ENCODE measurements at regions not wholly inside any gene's neighbourhood (a gene's known extent, or its start where the extent isn't known, plus 50 kb on each side); places are given as distances from the start of the nearest gene placed in this dataset.

GRCh38 chr20:6416371-6416770, 293.5 kb upstream of the FERMT1 start:
- no peak for FAIRE-seq
- H3K4me2 ChIP-seq: no peak overlapping the region
- no peak for DNase-seq (ENCODE audit: low read depth in 1 of 2, low spot score in 1 of 2)
- ChIA-PET CTCF (interaction anchor here (0.8 kb wide), 1 partner anchor 12 kb away, joined by 3 read pairs; no protein-coding TSS in a partner anchor), POLR2A (no interaction called here)
- TF ChIP-seq GATA3 (IDR thresholded peaks at IDR 0.05; ENCODE audit: borderline replicate concordance) (no peak), ZFP36 (IDR thresholded peaks at IDR 0.05; ENCODE audit: borderline replicate concordance, partially characterized antibody) (no peak), RNF2 (IDR thresholded peaks at IDR 0.05; ENCODE audit: borderline replicate concordance, low read depth) (no peak), NR3C1 (IDR thresholded peaks at IDR 0.05) (no peak), ATOH8 (CRISPR knock-in tag; IDR thresholded peaks at IDR 0.05; ENCODE audit: low read depth) (no peak), FOSB (CRISPR knock-in tag; IDR thresholded peaks at IDR 0.05) (no peak), MYC (IDR thresholded peaks at IDR 0.05; ENCODE audit: borderline replicate concordance, low read length) (no peak), JUN (IDR thresholded peaks at IDR 0.05) (no peak), ZNF302 (CRISPR knock-in tag; IDR thresholded peaks at IDR 0.05) (no peak), TP53 (CRISPR knock-in tag; IDR thresholded peaks at IDR 0.05) (no peak), HOXB13 (CRISPR knock-in tag; IDR thresholded peaks at IDR 0.05; ENCODE audit: low read depth) (no peak), CEBPB (IDR thresholded peaks at IDR 0.05) (no peak), BHLHE40 (IDR thresholded peaks at IDR 0.05; ENCODE audit: low read depth, low read length) (no peak), CHD4 (IDR thresholded peaks at IDR 0.05; ENCODE audit: borderline replicate concordance) (no peak)
- no peak for ATAC-seq
- H3K27ac ChIP-seq: no peak overlapping the region
- no peaks in the 10 kb centered on the region for H3K4me1 ChIP-seq
- H3K4me3 ChIP-seq: no peak overlapping the region
- 0% methylated on average over 2 of the region's 2 CpGs for WGBS (ENCODE audit: missing lambda C conversion rate)
- H3K9me3 ChIP-seq: no peaks in the 10 kb centered on the region

GRCh38 chr20:6411651-6412050, 288.8 kb upstream of the FERMT1 start:
- ATAC-seq: no peak
- POLR2A ChIA-PET: no interaction called here
- H3K4me1 ChIP-seq: no peaks in the 10 kb centered on the region
- no peaks in the 10 kb centered on the region for H3K9me3 ChIP-seq
- no peak overlapping the region for H3K27ac ChIP-seq
- 0% methylated on average over 2 of the region's 2 CpGs for WGBS (ENCODE audit: missing lambda C conversion rate)
- no peak for FAIRE-seq
- no peak for TF ChIP-seq RCOR1 (IDR thresholded peaks at IDR 0.05; ENCODE audit: low read depth, low read length)
- no peak for TF ChIP-seq BCL3 (IDR thresholded peaks at IDR 0.05)
- TF ChIP-seq POLR2A (IDR thresholded peaks at IDR 0.05; ENCODE audit: low read length): no peak
- no peak for TF ChIP-seq NR3C1 (IDR thresholded peaks at IDR 0.05)
- TF ChIP-seq MAFK (IDR thresholded peaks at IDR 0.05; ENCODE audit: partially characterized antibody): no peak
- TF ChIP-seq KDM1A (IDR thresholded peaks at IDR 0.05; ENCODE audit: low read depth): no peak
- no peak for TF ChIP-seq RAD21 (conservative IDR thresholded peaks at IDR 0.05 in 1 of 2, IDR thresholded peaks at IDR 0.05 in 1 of 2)
- TF ChIP-seq RARB (CRISPR knock-in tag; IDR thresholded peaks at IDR 0.05): no peak
- no peak for TF ChIP-seq EP300 (IDR thresholded peaks at IDR 0.05)
- TF ChIP-seq EHMT2 (IDR thresholded peaks at IDR 0.05; ENCODE audit: low read depth): no peak
- TF ChIP-seq CHD2 (IDR thresholded peaks at IDR 0.05; ENCODE audit: low read length, partially characterized antibody): no peak
- no peak overlapping the region for H3K4me3 ChIP-seq
- DNase-seq (ENCODE audit: low read depth in 1 of 2, low spot score in 1 of 2): no peak
- no peak overlapping the region for H3K4me2 ChIP-seq
- CTCF ChIA-PET: interaction anchor here (1.0 kb wide), 1 partner anchor 287 kb away, joined by 3 read pairs; no protein-coding TSS in a partner anchor

GRCh38 chr20:6410721-6411120, 287.9 kb upstream of the FERMT1 start:
- DNase-seq (ENCODE audit: low read depth in 1 of 2, low spot score in 1 of 2) (no peak), FAIRE-seq (peak; percentile 83), ATAC-seq (no peak)
- Histone ChIP-seq H3K27ac (no peak overlapping the region), H3K4me1 (no peaks in the 10 kb centered on the region), H3K4me2 (no peak overlapping the region), H3K9me3 (no peaks in the 10 kb centered on the region), H3K4me3 (no peak overlapping the region)
- POLR2A ChIA-PET: no interaction called here
- CTCF ChIA-PET: interaction anchor here (1.0 kb wide), 1 partner anchor 286 kb away, joined by 3 read pairs; no protein-coding TSS in a partner anchor
- no peak for TF ChIP-seq HEYL (CRISPR knock-in tag; IDR thresholded peaks at IDR 0.05)
- no peak for TF ChIP-seq KDM5A (IDR thresholded peaks at IDR 0.05)
- no peak for TF ChIP-seq ZC3H11A (IDR thresholded peaks at IDR 0.05)
- no peak for TF ChIP-seq HOXB13 (CRISPR knock-in tag; IDR thresholded peaks at IDR 0.05; ENCODE audit: low read depth)
- WGBS (ENCODE audit: missing lambda C conversion rate): 8% methylated on average over 2 of the region's 2 CpGs

Data from A549 (cell line).